Gastrocnemius medialis (tissue), 4 donors: ENCODE measurements at regions not wholly inside any gene's neighbourhood (a gene's known extent, or its start where the extent isn't known, plus 50 kb on each side); places are given as distances from the start of the nearest gene placed in this dataset.

Experiments used
- ATAC-seq, 2 donors: fragments of 150-250 bp; one replicate each; pipeline ENCODE4 v1.9.1; 2016
- DNase-seq, 2 donors: peaks; one replicate each; pipeline ENCODE4 v3.0.0-alpha.2; 2019
- H3K27ac ChIP-seq, 4 donors: fragments of 200-600 bp; sonication (generic); 1 replicate in 1 of 4; 2 replicates in 3 of 4; pipeline ENCODE4 v1.5.1; 2016 to 2018; ENCODE audit warnings: mild to moderate bottlenecking in 2 of 4, moderate library complexity in 1 of 4
- H3K27me3 ChIP-seq, 3 donors: fragments of 200-600 bp; sonication (generic) in 2 of 3; 1 replicate in 1 of 3; 2 replicates in 2 of 3; pipeline versions ENCODE4 v1.5.1 to v1.6.0; 2016 to 2019; ENCODE audit warnings: mild to moderate bottlenecking in 1 of 3, moderate library complexity in 1 of 3
- H3K36me3 ChIP-seq, 2 donors: fragments of 200-600 bp; sonication (generic) in 1 of 2; one replicate each; pipeline ENCODE4 v1.5.1; 2017 to 2018
- H3K4me1 ChIP-seq, 2 donors: fragments of 200-600 bp; sonication (generic) in 1 of 2; one replicate each; pipeline ENCODE4 v1.5.1; 2016 to 2017; ENCODE audit warnings: mild to moderate bottlenecking in 2 of 2
- H3K4me3 ChIP-seq, 4 donors: fragments of 200-600 bp; sonication (generic) in 3 of 4; 1 replicate in 1 of 4; 2 replicates in 3 of 4; pipeline ENCODE4 v1.5.1; 2016 to 2019; ENCODE audit warnings: mild to moderate bottlenecking in 2 of 4
- H3K9me3 ChIP-seq, 3 donors: fragments of 200-600 bp; sonication (generic) in 2 of 3; 1 replicate in 1 of 3; 2 replicates in 2 of 3; pipeline ENCODE4 v1.5.1; 2016 to 2019
- CTCF ChIP-seq, 5 experiments: fragments of 450-650 bp in 3 of 5; fragments of 200-600 bp in 2 of 5; sonication (generic) in 2 of 5; IDR thresholded peaks in 4 of 5; conservative IDR thresholded peaks in 1 of 5; 1 replicate in 4 of 5; 2 replicates in 1 of 5; pipeline ENCODE4 v1.5.1; 2016 to 2019; ENCODE audit warnings: antibody characterized with exemption in 5 of 5, mild to moderate bottlenecking in 3 of 5, moderate library complexity in 3 of 5
- POLR2A ChIP-seq, 2 donors: fragments of 450-650 bp; IDR thresholded peaks; one replicate each; pipeline ENCODE4 v1.6.1; 2017; ENCODE audit warnings: antibody characterized with exemption in 2 of 2, mild to moderate bottlenecking in 2 of 2, moderate library complexity in 2 of 2
- in situ Hi-C, 4 donors: fragments of 200-750 bp; cut with MboI; loops; one replicate each; pipeline versions ENCODE4 v1.15.0 to v1.8.0; 2017; ENCODE audit warnings: low sequenced_read_pairs in 4 of 4
- intact Hi-C: fragments of 100-400 bp; cut with DNase I; formaldehyde crosslinking; loops from one replicate; pipeline ENCODE4 v1.15.1; 2023; ENCODE audit warnings: low total_unique reads

- Histone ChIP-seq H3K27ac (peak overlapping the region in 3 of 4 donors; percentile 51 to 63 (median 54)), H3K4me3 (no peak overlapping the region), H3K27me3 (no peaks in the 10 kb centered on the region), H3K36me3 (no peaks in the 10 kb centered on the region), H3K9me3 (no peaks in the 10 kb centered on the region), H3K4me1 (no peaks in the 10 kb centered on the region)
- TF ChIP-seq CTCF (IDR thresholded peaks at IDR 0.05 in 4 of 5, conservative IDR thresholded peaks at IDR 0.05 in 1 of 5), result no peak
- no peak for TF ChIP-seq POLR2A (IDR thresholded peaks at IDR 0.05)
- ATAC-seq (peak; percentile 23 to 49), DNase-seq (peak in 1 of 2 donors; percentile 31)
- in situ Hi-C loops (no loop called here), intact Hi-C loops (no loop called here)
Measured at GRCh38 chr11:128336203-128336602, 251.2 kb downstream of the ETS1 start.

- no peak for DNase-seq
- no peaks in the 10 kb centered on the region for H3K4me1 ChIP-seq
- intact Hi-C loops, result no loop called here
- TF ChIP-seq POLR2A (IDR thresholded peaks at IDR 0.05), result no peak
- TF ChIP-seq CTCF (IDR thresholded peaks at IDR 0.05 in 4 of 5, conservative IDR thresholded peaks at IDR 0.05 in 1 of 5), result no peak
- ATAC-seq, result no peak
- peak overlapping the region in 3 of 4 donors; percentile 51 to 63 (median 54) for H3K27ac ChIP-seq
- no peaks in the 10 kb centered on the region for H3K9me3 ChIP-seq
- in situ Hi-C loops, result no loop called here
- no peaks in the 10 kb centered on the region for H3K36me3 ChIP-seq
- H3K27me3 ChIP-seq, result no peaks in the 10 kb centered on the region
- no peak overlapping the region for H3K4me3 ChIP-seq
Measured at GRCh38 chr11:128335729-128336128, 251.6 kb downstream of the ETS1 start.

GRCh38 chr11:128334311-128335044, 252.9 kb downstream of the ETS1 start:
- H3K36me3 ChIP-seq, result no peaks in the 10 kb centered on the region
- intact Hi-C loops, result no loop called here

GRCh38 chr11:128331317-128331716, 256.0 kb downstream of the ETS1 start:
- intact Hi-C loops (no loop called here), in situ Hi-C loops (no loop called here)
- Histone ChIP-seq H3K36me3 (no peaks in the 10 kb centered on the region), H3K4me3 (no peak overlapping the region), H3K27ac (peak overlapping the region in 2 of 4 donors; percentile 9 to 28), H3K4me1 (peaks cover 0 to 6% of the 10 kb centered on the region in 2 donors), H3K9me3 (no peaks in the 10 kb centered on the region), H3K27me3 (no peaks in the 10 kb centered on the region)
- DNase-seq, result no peak
- ATAC-seq, result no peak
- TF ChIP-seq CTCF (IDR thresholded peaks at IDR 0.05 in 4 of 5, conservative IDR thresholded peaks at IDR 0.05 in 1 of 5), result no peak
- TF ChIP-seq POLR2A (IDR thresholded peaks at IDR 0.05), result no peak

More at GRCh38 chr11:128334311-128335044, 252.9 kb downstream of the ETS1 start:
- TF ChIP-seq POLR2A (IDR thresholded peaks at IDR 0.05) (no peak), CTCF (IDR thresholded peaks at IDR 0.05 in 4 of 5, conservative IDR thresholded peaks at IDR 0.05 in 1 of 5) (no peak)
- H3K27me3 ChIP-seq, result no peaks in the 10 kb centered on the region
- ATAC-seq (peak; percentile 36 to 44), DNase-seq (no peak)
- peak overlapping the region; percentile 9 to 63 (median 52) for H3K27ac ChIP-seq
- H3K9me3 ChIP-seq, result no peaks in the 10 kb centered on the region
- in situ Hi-C loops, result no loop called here
- H3K4me3 ChIP-seq, result no peak overlapping the region
- no peaks in the 10 kb centered on the region for H3K4me1 ChIP-seq
